H9 (cell line): ENCODE measurements at regions not wholly inside any gene's neighbourhood (a gene's known extent, or its start where the extent isn't known, plus 50 kb on each side); places are given as distances from the start of the nearest gene placed in this dataset.

ENCODE experiments used
- DNase-seq: peaks from one replicate; pipeline ENCODE4 v3.0.0-alpha.2; 2017
- H2AFZ ChIP-seq: one replicate; pipeline ENCODE4 v1.6.1; 2013; ENCODE audit warnings: mild to moderate bottlenecking, low read length, control low read depth, moderate library complexity
- H2AK5ac ChIP-seq: 2 replicates; pipeline ENCODE4 v1.6.1; 2013; ENCODE audit warnings: low read length, control low read depth, mixed read lengths; ENCODE audit not compliant: insufficient read length
- H2BK120ac ChIP-seq: one replicate; pipeline ENCODE4 v1.6.1; 2013; ENCODE audit warnings: low read depth, mild to moderate bottlenecking, low read length, control low read depth, inconsistent platforms; ENCODE audit not compliant: poor library complexity, severe bottlenecking
- H2BK12ac ChIP-seq: 2 replicates; pipeline ENCODE4 v1.6.1; 2013; ENCODE audit warnings: low read length, control low read depth, mixed read lengths, low read depth; ENCODE audit not compliant: insufficient read length
- H2BK15ac ChIP-seq: 2 replicates; pipeline ENCODE4 v1.6.1; 2013; ENCODE audit warnings: low read depth, low read length, control low read depth
- H2BK20ac ChIP-seq: one replicate; pipeline ENCODE4 v1.6.1; 2013; ENCODE audit warnings: low read depth, mild to moderate bottlenecking, low read length, control low read depth, inconsistent platforms; ENCODE audit not compliant: poor library complexity, severe bottlenecking
- H2BK5ac ChIP-seq: 2 replicates; pipeline ENCODE4 v1.6.1; 2013; ENCODE audit warnings: low read length, control low read depth, mixed read lengths; ENCODE audit not compliant: insufficient read length
- H3K14ac ChIP-seq: 2 replicates; pipeline ENCODE4 v1.6.1; 2013; ENCODE audit warnings: low read length, control low read depth; ENCODE audit not compliant: insufficient read depth
- H3K18ac ChIP-seq: 2 replicates; pipeline ENCODE4 v1.6.1; 2013; ENCODE audit warnings: low read depth, mild to moderate bottlenecking, mixed read lengths, low read length, control low read depth; ENCODE audit not compliant: insufficient read length
- H3K23ac ChIP-seq: 2 replicates; pipeline ENCODE4 v1.6.1; 2013; ENCODE audit warnings: low read length, control low read depth, mixed read lengths, low read depth; ENCODE audit not compliant: insufficient read length
- H3K23me2 ChIP-seq: 2 replicates; pipeline ENCODE4 v1.6.1; 2013; ENCODE audit warnings: low read depth, mild to moderate bottlenecking, mixed read lengths, low read length, control low read depth; ENCODE audit not compliant: insufficient read length, poor library complexity, severe bottlenecking
- H3K27ac ChIP-seq: 2 replicates; pipeline ENCODE4 v1.5.1; 2013; ENCODE audit warnings: low read length, control low read depth, mixed read lengths, low read depth; ENCODE audit not compliant: insufficient read length
- H3K27me3 ChIP-seq: 2 replicates; pipeline ENCODE4 v1.6.1; 2013; ENCODE audit warnings: low read length, control low read depth, inconsistent platforms; ENCODE audit not compliant: insufficient read depth
- H3K4ac ChIP-seq: 2 replicates; pipeline ENCODE4 v1.6.1; 2013; ENCODE audit warnings: low read depth, mild to moderate bottlenecking, control low read depth, inconsistent platforms, low read length, moderate library complexity
- H3K4me1 ChIP-seq: 2 replicates; pipeline ENCODE4 v1.6.1; 2013; ENCODE audit warnings: low read length, control low read depth, inconsistent platforms; ENCODE audit not compliant: insufficient read depth
- H3K4me2 ChIP-seq: 2 replicates; pipeline ENCODE4 v1.6.1; 2013; ENCODE audit warnings: low read length, control low read depth, mixed read lengths; ENCODE audit not compliant: insufficient read length, insufficient read depth
- H3K56ac ChIP-seq: 2 replicates; pipeline ENCODE4 v1.6.1; 2013; ENCODE audit warnings: low read depth, mild to moderate bottlenecking, mixed read lengths, low read length, control low read depth; ENCODE audit not compliant: insufficient read length
- H3K79me1 ChIP-seq: 2 replicates; pipeline ENCODE4 v1.6.1; 2013; ENCODE audit warnings: low read depth, mild to moderate bottlenecking, moderate library complexity, low read length, control low read depth, inconsistent platforms; ENCODE audit not compliant: insufficient read depth, poor library complexity, severe bottlenecking
- H3K79me2 ChIP-seq: 2 replicates; pipeline ENCODE4 v1.6.1; 2013; ENCODE audit warnings: low read length, control low read depth, inconsistent platforms; ENCODE audit not compliant: insufficient read depth
- H3K9ac ChIP-seq: 2 replicates; pipeline ENCODE4 v1.6.1; 2013; ENCODE audit warnings: low read length, control low read depth, mixed read lengths; ENCODE audit not compliant: insufficient read length; ENCODE audit errors: extremely low read depth
- H3K9me3 ChIP-seq: one replicate; pipeline ENCODE4 v1.6.1; 2013; ENCODE audit warnings: low read depth, low read length, inconsistent platforms; ENCODE audit not compliant: control insufficient read depth
- H3T11ph ChIP-seq: one replicate; pipeline ENCODE4 v1.6.1; 2013; ENCODE audit warnings: mild to moderate bottlenecking, low read length, control low read depth, inconsistent platforms
- H4K20me1 ChIP-seq: one replicate; pipeline ENCODE4 v1.6.1; 2013; ENCODE audit not compliant: control insufficient read depth, insufficient read length, insufficient read depth
- H4K5ac ChIP-seq: 2 replicates; pipeline ENCODE4 v1.6.1; 2013; ENCODE audit warnings: low read depth, mild to moderate bottlenecking, mixed read lengths, low read length, control low read depth; ENCODE audit not compliant: insufficient read length
- H4K8ac ChIP-seq: replicated peaks from 2 replicates; pipeline ENCODE4 v1.6.1; 2013; ENCODE audit warnings: low read length, control low read depth, mixed read lengths, low read depth; ENCODE audit not compliant: insufficient read length
- H4K91ac ChIP-seq: 2 replicates; pipeline ENCODE4 v1.6.1; 2013; ENCODE audit warnings: low read depth, mild to moderate bottlenecking, moderate library complexity, mixed read lengths, low read length, control low read depth; ENCODE audit not compliant: insufficient read length
- H3K27ac Mint-ChIP-seq, 3 experiments: 2 replicates in 2 of 3; 3 replicates in 1 of 3; pipeline ENCODE4 v1.8.0; 2020 to 2021; ENCODE audit warnings: mixed read lengths in 3 of 3, mild to moderate bottlenecking in 1 of 3, moderate library complexity in 1 of 3
- H3K27me3 Mint-ChIP-seq: 2 replicates; pipeline ENCODE4 v1.8.0; 2021; ENCODE audit warnings: low read depth, mild to moderate bottlenecking, moderate library complexity, mixed read lengths
- H3K36me3 Mint-ChIP-seq, 3 experiments: 2 replicates in 2 of 3; 3 replicates in 1 of 3; pipeline ENCODE4 v1.8.0; 2020 to 2021; ENCODE audit warnings: low read depth in 3 of 3, mixed read lengths in 3 of 3; ENCODE audit not compliant: insufficient read depth in 1 of 3
- H3K4me1 Mint-ChIP-seq, 2 experiments: 2 replicates each; pipeline ENCODE4 v1.8.0; 2020; ENCODE audit warnings: mixed read lengths in 2 of 2
- H3K4me3 Mint-ChIP-seq, 2 experiments: 2 replicates in 1 of 2; 3 replicates in 1 of 2; pipeline ENCODE4 v1.8.0; 2020 to 2021; ENCODE audit warnings: mild to moderate bottlenecking in 2 of 2, mixed read lengths in 2 of 2, moderate library complexity in 1 of 2
- H3K9me3 Mint-ChIP-seq, 2 experiments: 2 replicates in 1 of 2; 3 replicates in 1 of 2; pipeline ENCODE4 v1.8.0; 2020; ENCODE audit warnings: mild to moderate bottlenecking in 2 of 2, mixed read lengths in 2 of 2, moderate library complexity in 1 of 2
- CTCF ChIP-seq: fragments of 200-600 bp; sonication (generic); conservative IDR thresholded peaks from 3 replicates; pipeline ENCODE4 v1.8.0; 2021; ENCODE audit warnings: antibody characterized with exemption, mild to moderate bottlenecking
- WGBS: extraction: QIAGEN DNeasy Blood & Tissue Kit; methylation state at CpG from one replicate; pipeline ENCODE4 v1.1.7; 2013; ENCODE audit warnings: missing lambda C conversion rate, low lambda C conversion rate, mixed read lengths; ENCODE audit not compliant: insufficient read length; ENCODE audit errors: extremely low coverage; 5-methylcytosine and 5-hydroxymethylcytosine counted together

GRCh38 chr19:30309905-30310601 lies 62.1 kb upstream of the ZNF536 start:
- H4K91ac ChIP-seq, result no peak overlapping the region
- H3K4ac ChIP-seq, result no peak overlapping the region
- no peak for DNase-seq
- Mint-ChIP-seq H3K27me3 (peaks cover 2% of the 10 kb centered on the region), H3K9me3 (peaks cover 0 to under 1% of the 10 kb centered on the region in 2 experiments; a peak in 2 of 5 replicates), H3K4me1 (peaks cover 2 to 3% of the 10 kb centered on the region in 2 experiments), H3K4me3 (no peak overlapping the region), H3K27ac (no peak overlapping the region), H3K36me3 (no peaks in the 10 kb centered on the region)
- no peaks in the 10 kb centered on the region for H3K79me1 ChIP-seq
- H4K5ac ChIP-seq, result no peak overlapping the region
- no peak overlapping the region for H3K9ac ChIP-seq
- H2AFZ ChIP-seq, result no peak overlapping the region
- H3K9me3 ChIP-seq, result no peaks in the 10 kb centered on the region
- H3K56ac ChIP-seq, result no peak overlapping the region
- no peak overlapping the region for H3K27ac ChIP-seq
- H4K20me1 ChIP-seq, result no peaks in the 10 kb centered on the region
- no peaks in the 10 kb centered on the region for H3K79me2 ChIP-seq
- H2BK120ac ChIP-seq, result no peak overlapping the region
- TF ChIP-seq CTCF, result no peak
- H2BK5ac ChIP-seq, result no peak overlapping the region
- no peak overlapping the region; the same call in 1 of the 2 replicates for H2BK15ac ChIP-seq
- no peak overlapping the region for H2BK20ac ChIP-seq
- H4K8ac ChIP-seq, result no peak overlapping the region
- no peak overlapping the region for H3T11ph ChIP-seq
- no peak overlapping the region for H3K18ac ChIP-seq
- H3K4me2 ChIP-seq, result no peak overlapping the region
- H3K23ac ChIP-seq, result no peak overlapping the region
- WGBS, result no CpG with 5 or more reads among the region's 14 CpGs
- no peak overlapping the region for H3K14ac ChIP-seq
- no peaks in the 10 kb centered on the region for H3K4me1 ChIP-seq
- H2AK5ac ChIP-seq, result no peak overlapping the region
- H3K27me3 ChIP-seq, result no peaks in the 10 kb centered on the region
- H2BK12ac ChIP-seq, result no peak overlapping the region
- no peaks in the 10 kb centered on the region for H3K23me2 ChIP-seq
